A549 (cell line): ENCODE measurements at regions not wholly inside any gene's neighbourhood (a gene's known extent, or its start where the extent isn't known, plus 50 kb on each side); places are given as distances from the start of the nearest gene placed in this dataset.

ENCODE experiments used
- EP300 ChIP-seq, 2 experiments: fragments of >200 bp; sonication (Bioruptor Twin); formaldehyde crosslinking; IDR thresholded peaks; 2 replicates in 1 of 2; 3 replicates in 1 of 2; pipeline ENCODE4 v1.6.1; 2016 to 2017
- GATA3 ChIP-seq: IDR thresholded peaks from 2 replicates; pipeline ENCODE4 v1.6.1; 2012; ENCODE audit warnings: borderline replicate concordance
- JUNB ChIP-seq: fragments of >200 bp; sonication (Bioruptor Twin); formaldehyde crosslinking; IDR thresholded peaks from 2 replicates; pipeline ENCODE4 v1.6.1; 2016
- POLR2A ChIP-seq: IDR thresholded peaks from 2 replicates; pipeline ENCODE4 v1.6.1; 2012; ENCODE audit warnings: mild to moderate bottlenecking, low read length
- RAD21 ChIP-seq, 2 experiments: fragments of >200 bp in 1 of 2; sonication (Bioruptor Twin) in 1 of 2; formaldehyde crosslinking in 1 of 2; IDR thresholded peaks in 1 of 2; conservative IDR thresholded peaks in 1 of 2; 2 replicates in 1 of 2; 3 replicates in 1 of 2; pipeline ENCODE4 v1.6.1; 2012 to 2018; ENCODE audit warnings: inconsistent platforms in 1 of 2
- SREBF2 ChIP-seq: fragments of 450-650 bp; IDR thresholded peaks from 2 replicates; pipeline ENCODE4 v1.6.1; 2014; ENCODE audit warnings: mild to moderate bottlenecking, moderate library complexity
- ZFP36 ChIP-seq: fragments of 450-650 bp; IDR thresholded peaks from 2 replicates; pipeline ENCODE4 v1.6.1; 2014; ENCODE audit warnings: borderline replicate concordance; ENCODE audit not compliant: partially characterized antibody
- TF ChIP-seq, protein P1 (sequence below): fragments of >200 bp; sonication (Bioruptor Twin); formaldehyde crosslinking; IDR thresholded peaks from 3 replicates; pipeline ENCODE4 v1.5.1; 2016
- TF ChIP-seq, protein P2 (sequence below): IDR thresholded peaks from 2 replicates; pipeline ENCODE4 v1.6.1; 2012
- TF ChIP-seq, protein P3 (sequence below): fragments of 150-350 bp; IDR thresholded peaks from 2 replicates; pipeline ENCODE4 v1.6.1; 2014; ENCODE audit warnings: low read depth, mild to moderate bottlenecking, low read length

DNA sequence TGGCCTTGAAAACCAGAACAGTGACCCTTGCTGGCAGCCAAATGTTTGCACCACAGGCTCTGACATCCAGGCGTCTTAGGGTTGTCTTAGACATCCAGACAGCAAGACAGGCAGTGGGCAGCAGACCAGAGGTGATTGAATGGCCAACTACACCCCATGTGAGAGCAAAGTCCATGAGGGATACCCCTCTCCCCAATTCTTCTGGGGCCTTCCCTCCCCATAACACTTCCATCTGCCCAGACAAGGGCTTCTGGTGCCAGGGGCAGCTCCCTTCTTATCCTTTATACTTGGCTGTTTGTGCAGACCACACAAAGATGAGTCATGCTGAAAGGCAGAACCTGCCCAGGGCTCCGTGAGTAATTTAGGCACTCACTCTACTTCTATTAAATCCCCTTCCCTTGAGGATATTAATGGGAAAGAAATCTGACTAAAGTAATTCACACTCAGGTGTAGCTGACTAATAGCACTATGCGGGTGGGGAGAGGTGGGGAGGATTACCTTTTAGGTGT is 257.9 kb downstream of the UACA start:
- TF ChIP-seq POLR2A (no peak), ZFP36 (no peak), RAD21 (conservative IDR thresholded peaks at IDR 0.05 in 1 of 2, IDR thresholded peaks at IDR 0.05 in 1 of 2) (peak in 1 of 2 experiments; percentile 8; a peak in 1 of 5 replicates), EP300 (IDR thresholded peaks at IDR 0.05) (peak; percentile 53 to 58; a peak in 2 of 5 replicates), SREBF2 (no peak), JUNB (peak; percentile 89), GATA3 (peak; percentile 80; the same call in 1 of the 2 replicates)
- TF ChIP-seq, protein P1, sequence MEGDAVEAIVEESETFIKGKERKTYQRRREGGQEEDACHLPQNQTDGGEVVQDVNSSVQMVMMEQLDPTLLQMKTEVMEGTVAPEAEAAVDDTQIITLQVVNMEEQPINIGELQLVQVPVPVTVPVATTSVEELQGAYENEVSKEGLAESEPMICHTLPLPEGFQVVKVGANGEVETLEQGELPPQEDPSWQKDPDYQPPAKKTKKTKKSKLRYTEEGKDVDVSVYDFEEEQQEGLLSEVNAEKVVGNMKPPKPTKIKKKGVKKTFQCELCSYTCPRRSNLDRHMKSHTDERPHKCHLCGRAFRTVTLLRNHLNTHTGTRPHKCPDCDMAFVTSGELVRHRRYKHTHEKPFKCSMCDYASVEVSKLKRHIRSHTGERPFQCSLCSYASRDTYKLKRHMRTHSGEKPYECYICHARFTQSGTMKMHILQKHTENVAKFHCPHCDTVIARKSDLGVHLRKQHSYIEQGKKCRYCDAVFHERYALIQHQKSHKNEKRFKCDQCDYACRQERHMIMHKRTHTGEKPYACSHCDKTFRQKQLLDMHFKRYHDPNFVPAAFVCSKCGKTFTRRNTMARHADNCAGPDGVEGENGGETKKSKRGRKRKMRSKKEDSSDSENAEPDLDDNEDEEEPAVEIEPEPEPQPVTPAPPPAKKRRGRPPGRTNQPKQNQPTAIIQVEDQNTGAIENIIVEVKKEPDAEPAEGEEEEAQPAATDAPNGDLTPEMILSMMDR = no peak; the same call in 2 of the 3 replicates
- TF ChIP-seq, protein P2, sequence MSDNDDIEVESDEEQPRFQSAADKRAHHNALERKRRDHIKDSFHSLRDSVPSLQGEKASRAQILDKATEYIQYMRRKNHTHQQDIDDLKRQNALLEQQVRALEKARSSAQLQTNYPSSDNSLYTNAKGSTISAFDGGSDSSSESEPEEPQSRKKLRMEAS = peak; percentile 80
- TF ChIP-seq, protein P3, sequence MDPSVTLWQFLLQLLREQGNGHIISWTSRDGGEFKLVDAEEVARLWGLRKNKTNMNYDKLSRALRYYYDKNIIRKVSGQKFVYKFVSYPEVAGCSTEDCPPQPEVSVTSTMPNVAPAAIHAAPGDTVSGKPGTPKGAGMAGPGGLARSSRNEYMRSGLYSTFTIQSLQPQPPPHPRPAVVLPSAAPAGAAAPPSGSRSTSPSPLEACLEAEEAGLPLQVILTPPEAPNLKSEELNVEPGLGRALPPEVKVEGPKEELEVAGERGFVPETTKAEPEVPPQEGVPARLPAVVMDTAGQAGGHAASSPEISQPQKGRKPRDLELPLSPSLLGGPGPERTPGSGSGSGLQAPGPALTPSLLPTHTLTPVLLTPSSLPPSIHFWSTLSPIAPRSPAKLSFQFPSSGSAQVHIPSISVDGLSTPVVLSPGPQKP = no peak
